ENCODE measurements at regions not wholly inside any gene's neighbourhood (a gene's known extent, or its start where the extent isn't known, plus 50 kb on each side); places are given as distances from the start of the nearest gene placed in this dataset.

- H3K27me3 ChIP-seq (ENCODE audit: control insufficient read depth, insufficient read depth, low read length) = no peaks in the 10 kb centered on the region
Observed at GRCh38 chr12:93080452-93080851, 151.4 kb upstream of the EEA1 start.

GRCh38 chr12:93080994-93081809 lies 152.1 kb upstream of the EEA1 start:
- H3K4me3 ChIP-seq (ENCODE audit: low read depth, low read length) = no peak overlapping the region
- H3K27me3 ChIP-seq (ENCODE audit: control insufficient read depth, insufficient read depth, low read length) = no peaks in the 10 kb centered on the region
- TF ChIP-seq CTCF (IDR thresholded peaks at IDR 0.05; ENCODE audit: insufficient read depth, low read length, poor library complexity, severe bottlenecking) = no peak
- H3K36me3 ChIP-seq (ENCODE audit: control insufficient read depth, insufficient read depth, low read length) = no peaks in the 10 kb centered on the region
- DNase-seq (ENCODE audit: low read depth) = no peak

More at GRCh38 chr12:93080452-93080851, 151.4 kb upstream of the EEA1 start:
- no peak for DNase-seq (ENCODE audit: low read depth)
- Histone ChIP-seq H3K36me3 (ENCODE audit: control insufficient read depth, insufficient read depth, low read length) (no peaks in the 10 kb centered on the region), H3K4me3 (ENCODE audit: low read depth, low read length) (no peak overlapping the region)
- no peak for TF ChIP-seq CTCF (IDR thresholded peaks at IDR 0.05; ENCODE audit: insufficient read depth, low read length, poor library complexity, severe bottlenecking)

GRCh38 chr12:93081810-93082165 lies 152.7 kb upstream of the EEA1 start:
- H3K36me3 ChIP-seq (ENCODE audit: control insufficient read depth, insufficient read depth, low read length) = no peaks in the 10 kb centered on the region
- no peaks in the 10 kb centered on the region for H3K27me3 ChIP-seq (ENCODE audit: control insufficient read depth, insufficient read depth, low read length)
- no peak for TF ChIP-seq CTCF (IDR thresholded peaks at IDR 0.05; ENCODE audit: insufficient read depth, low read length, poor library complexity, severe bottlenecking)
- DNase-seq (ENCODE audit: low read depth) = no peak
- H3K4me3 ChIP-seq (ENCODE audit: low read depth, low read length) = no peak overlapping the region

- Histone ChIP-seq H3K36me3 (ENCODE audit: control insufficient read depth, insufficient read depth, low read length) (no peaks in the 10 kb centered on the region), H3K4me3 (ENCODE audit: low read depth, low read length) (no peak overlapping the region), H3K27me3 (ENCODE audit: control insufficient read depth, insufficient read depth, low read length) (no peaks in the 10 kb centered on the region)
- DNase-seq (ENCODE audit: low read depth) = no peak
- no peak for TF ChIP-seq CTCF (IDR thresholded peaks at IDR 0.05; ENCODE audit: insufficient read depth, low read length, poor library complexity, severe bottlenecking)
Observed at GRCh38 chr12:93085383-93086287, 156.5 kb upstream of the EEA1 start.

GRCh38 chr12:93086288-93086727 lies 157.2 kb upstream of the EEA1 start:
- no peak overlapping the region for H3K4me3 ChIP-seq (ENCODE audit: low read depth, low read length)
- H3K27me3 ChIP-seq (ENCODE audit: control insufficient read depth, insufficient read depth, low read length) = no peaks in the 10 kb centered on the region
- no peak for DNase-seq (ENCODE audit: low read depth)
- TF ChIP-seq CTCF (IDR thresholded peaks at IDR 0.05; ENCODE audit: insufficient read depth, low read length, poor library complexity, severe bottlenecking) = no peak
- no peaks in the 10 kb centered on the region for H3K36me3 ChIP-seq (ENCODE audit: control insufficient read depth, insufficient read depth, low read length)

Measured in kidney epithelial cell (primary cell).